ENCODE measurements at regions not wholly inside any gene's neighbourhood (a gene's known extent, or its start where the extent isn't known, plus 50 kb on each side); places are given as distances from the start of the nearest gene placed in this dataset.

DNA sequence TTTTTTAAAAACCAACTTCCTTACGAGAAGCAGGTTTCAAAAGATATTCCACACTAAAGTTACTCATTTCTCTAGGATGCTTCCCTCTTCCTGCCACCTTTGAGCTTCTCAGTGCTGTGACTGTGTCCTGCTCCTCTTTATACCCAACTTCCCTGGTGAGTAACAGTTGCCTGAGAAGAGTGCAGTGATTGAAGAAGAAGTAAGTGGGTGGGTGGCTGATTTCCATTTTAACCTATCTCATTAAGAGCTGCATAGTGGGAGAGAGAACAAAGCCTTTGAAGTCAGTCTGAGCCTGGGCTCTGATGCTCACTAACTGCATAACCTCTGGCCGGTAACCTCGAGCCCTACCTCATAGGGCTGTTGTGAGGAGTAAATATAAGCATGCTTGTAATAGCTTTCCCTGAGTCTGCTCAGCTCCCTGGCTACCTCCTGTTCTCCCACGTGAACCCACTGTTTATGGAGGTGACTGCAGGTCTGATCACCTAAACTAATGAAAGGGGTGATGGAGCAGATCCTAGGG is 977.3 kb downstream of the UQCRFS1 start:
- TF ChIP-seq OVOL2 (CRISPR knock-in tag; IDR thresholded peaks at IDR 0.05; ENCODE audit: borderline replicate concordance) = no peak
- TF ChIP-seq, protein P1, sequence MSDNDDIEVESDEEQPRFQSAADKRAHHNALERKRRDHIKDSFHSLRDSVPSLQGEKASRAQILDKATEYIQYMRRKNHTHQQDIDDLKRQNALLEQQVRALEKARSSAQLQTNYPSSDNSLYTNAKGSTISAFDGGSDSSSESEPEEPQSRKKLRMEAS (CRISPR knock-in tag; IDR thresholded peaks at IDR 0.05) = no peak
- no peak for TF ChIP-seq IRF2 (CRISPR knock-in tag; IDR thresholded peaks at IDR 0.05; ENCODE audit: borderline replicate concordance, low read depth)
- TF ChIP-seq, protein P2, sequence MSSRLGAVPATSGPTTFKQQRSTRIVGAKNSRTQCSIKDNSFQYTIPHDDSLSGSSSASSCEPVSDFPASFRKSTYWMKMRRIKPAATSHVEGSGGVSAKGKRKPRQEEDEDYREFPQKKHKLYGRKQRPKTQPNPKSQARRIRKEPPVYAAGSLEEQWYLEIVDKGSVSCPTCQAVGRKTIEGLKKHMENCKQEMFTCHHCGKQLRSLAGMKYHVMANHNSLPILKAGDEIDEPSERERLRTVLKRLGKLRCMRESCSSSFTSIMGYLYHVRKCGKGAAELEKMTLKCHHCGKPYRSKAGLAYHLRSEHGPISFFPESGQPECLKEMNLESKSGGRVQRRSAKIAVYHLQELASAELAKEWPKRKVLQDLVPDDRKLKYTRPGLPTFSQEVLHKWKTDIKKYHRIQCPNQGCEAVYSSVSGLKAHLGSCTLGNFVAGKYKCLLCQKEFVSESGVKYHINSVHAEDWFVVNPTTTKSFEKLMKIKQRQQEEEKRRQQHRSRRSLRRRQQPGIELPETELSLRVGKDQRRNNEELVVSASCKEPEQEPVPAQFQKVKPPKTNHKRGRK (CRISPR knock-in tag; IDR thresholded peaks at IDR 0.05; ENCODE audit: borderline replicate concordance) = no peak

Data from WTC11 (cell line).